WTC11 (cell line): ENCODE measurements at regions not wholly inside any gene's neighbourhood (a gene's known extent, or its start where the extent isn't known, plus 50 kb on each side); places are given as distances from the start of the nearest gene placed in this dataset.

ENCODE experiments used
- ATAC-seq: fragments of 200-7000 bp; cut with Tn5 transposase; 2 replicates; pipeline ENCODE4 v1.10.0; 2021; ENCODE audit warnings: mild to moderate bottlenecking, moderate library complexity
- CTCF ChIA-PET: fragments of 300-600 bp; sonication (Branson Sonifier 250); formaldehyde crosslinking; loops from one replicate; lab custom pipeline; 2021; ENCODE audit warnings: antibody characterized with exemption; lab: Charles Lee
- POLR2A ChIA-PET: fragments of 350-600 bp; sonication (Branson Sonifier 250); formaldehyde crosslinking; loops from one replicate; lab custom pipeline; 2021; ENCODE audit warnings: antibody characterized with exemption; lab: Charles Lee
- DNase-seq: peaks from one replicate; pipeline ENCODE4 v3.0.0; 2021; ENCODE audit warnings: low spot score
- H3K27ac Mint-ChIP-seq: 2 replicates; pipeline ENCODE4 v1.8.0; 2021; ENCODE audit warnings: mixed read lengths
- H3K27me3 Mint-ChIP-seq: 2 replicates; pipeline ENCODE4 v1.8.0; 2021; ENCODE audit warnings: low read depth, mild to moderate bottlenecking, moderate library complexity, mixed read lengths
- H3K36me3 Mint-ChIP-seq: 2 replicates; pipeline ENCODE4 v1.8.0; 2021; ENCODE audit warnings: mixed read lengths
- H3K4me1 Mint-ChIP-seq: 2 replicates; pipeline ENCODE4 v1.8.0; 2022; ENCODE audit warnings: mixed read lengths
- H3K4me3 Mint-ChIP-seq: 2 replicates; pipeline ENCODE4 v1.8.0; 2021; ENCODE audit warnings: mild to moderate bottlenecking, moderate library complexity, mixed read lengths
- H3K9me3 Mint-ChIP-seq: 2 replicates; pipeline ENCODE4 v1.8.0; 2021; ENCODE audit warnings: mixed read lengths
- ATF1 ChIP-seq: sonication (generic); formaldehyde crosslinking; IDR thresholded peaks from 2 replicates; pipeline ENCODE4 v1.8.1; 2023; ENCODE audit warnings: mild to moderate bottlenecking, moderate library complexity, missing genetic modification reagents
- EMX1 ChIP-seq: fragments of 250-450 bp; sonication (Bioruptor Pico); IDR thresholded peaks from 2 replicates; pipeline ENCODE4 v1.8.0; 2021; ENCODE audit warnings: mild to moderate bottlenecking
- FOXK1 ChIP-seq: sonication (generic); formaldehyde crosslinking; IDR thresholded peaks from 2 replicates; pipeline ENCODE4 v1.8.0; 2022; ENCODE audit warnings: mild to moderate bottlenecking, moderate library complexity, missing genetic modification reagents
- GTF2I ChIP-seq: fragments of 250-450 bp; sonication (Bioruptor Pico); conservative IDR thresholded peaks from 2 replicates; pipeline ENCODE4 v1.4.0; 2021; ENCODE audit warnings: mild to moderate bottlenecking
- MYBL2 ChIP-seq: sonication (generic); formaldehyde crosslinking; IDR thresholded peaks from 2 replicates; pipeline ENCODE4 v1.8.1; 2023; ENCODE audit warnings: mild to moderate bottlenecking, moderate library complexity, missing genetic modification reagents
- OVOL2 ChIP-seq: fragments of 250-450 bp; sonication (Bioruptor Pico); IDR thresholded peaks from 2 replicates; pipeline ENCODE4 v1.9.0; 2021; ENCODE audit warnings: mild to moderate bottlenecking, borderline replicate concordance
- PRRX2 ChIP-seq: fragments of 250-450 bp; sonication (Bioruptor Pico); IDR thresholded peaks from 2 replicates; pipeline ENCODE4 v1.8.0; 2021; ENCODE audit warnings: mild to moderate bottlenecking
- SMAD4 ChIP-seq: sonication (generic); formaldehyde crosslinking; IDR thresholded peaks from 2 replicates; pipeline ENCODE4 v1.8.0; 2022; ENCODE audit warnings: mild to moderate bottlenecking, missing genetic modification reagents
- SOX15 ChIP-seq: fragments of 250-450 bp; sonication (Bioruptor Pico); IDR thresholded peaks from 2 replicates; pipeline ENCODE4 v1.9.0; 2021; ENCODE audit warnings: mild to moderate bottlenecking
- ZNF121 ChIP-seq: sonication (generic); formaldehyde crosslinking; IDR thresholded peaks from 2 replicates; pipeline ENCODE4 v1.8.0; 2023; ENCODE audit warnings: missing genetic modification reagents
- ZNF138 ChIP-seq: sonication (generic); formaldehyde crosslinking; conservative IDR thresholded peaks from 2 replicates; pipeline ENCODE4 v1.8.1; 2022; ENCODE audit warnings: mild to moderate bottlenecking, moderate library complexity, missing genetic modification reagents
- ZNF219 ChIP-seq: sonication (generic); formaldehyde crosslinking; IDR thresholded peaks from 2 replicates; pipeline ENCODE4 v1.8.0; 2023; ENCODE audit warnings: missing genetic modification reagents, mild to moderate bottlenecking, borderline replicate concordance
- ZNF317 ChIP-seq: sonication (generic); formaldehyde crosslinking; IDR thresholded peaks from 2 replicates; pipeline ENCODE4 v1.8.1; 2023; ENCODE audit warnings: low read depth, mild to moderate bottlenecking, moderate library complexity, missing genetic modification reagents, borderline replicate concordance
- ZNF423 ChIP-seq: fragments of 250-450 bp; sonication (Bioruptor Pico); IDR thresholded peaks from 2 replicates; pipeline ENCODE4 v2.1.2; 2022; ENCODE audit warnings: mild to moderate bottlenecking, moderate library complexity
- TF ChIP-seq, protein P1 (sequence below): sonication (generic); formaldehyde crosslinking; IDR thresholded peaks from 2 replicates; pipeline ENCODE4 v1.8.1; 2022; ENCODE audit warnings: missing genetic modification reagents, borderline replicate concordance
- TF ChIP-seq, protein P2 (sequence below): sonication (generic); formaldehyde crosslinking; IDR thresholded peaks from 2 replicates; pipeline ENCODE4 v1.8.1; 2022; ENCODE audit warnings: mild to moderate bottlenecking, missing genetic modification reagents, moderate library complexity, borderline replicate concordance
- TF ChIP-seq, protein P3 (sequence below): sonication (generic); formaldehyde crosslinking; IDR thresholded peaks from 2 replicates; pipeline ENCODE4 v1.8.1; 2023; ENCODE audit warnings: mild to moderate bottlenecking, missing genetic modification reagents
- TF ChIP-seq, protein P4 (sequence below): sonication (generic); formaldehyde crosslinking; IDR thresholded peaks from 2 replicates; pipeline ENCODE4 v1.8.0; 2022; ENCODE audit warnings: mild to moderate bottlenecking, missing genetic modification reagents
- TF ChIP-seq, protein P5 (sequence below): sonication (generic); formaldehyde crosslinking; IDR thresholded peaks from 2 replicates; pipeline ENCODE4 v1.8.0; 2022; ENCODE audit warnings: mild to moderate bottlenecking, missing genetic modification reagents
- TF ChIP-seq, protein P6 (sequence below): sonication (generic); formaldehyde crosslinking; IDR thresholded peaks from 2 replicates; pipeline ENCODE4 v1.8.1; 2023; ENCODE audit warnings: mild to moderate bottlenecking, moderate library complexity, missing genetic modification reagents
- TF ChIP-seq, protein P7 (sequence below): sonication (generic); formaldehyde crosslinking; IDR thresholded peaks from 2 replicates; pipeline ENCODE4 v1.8.1; 2022; ENCODE audit warnings: low read depth, mild to moderate bottlenecking, moderate library complexity, missing genetic modification reagents, borderline replicate concordance

DNA sequence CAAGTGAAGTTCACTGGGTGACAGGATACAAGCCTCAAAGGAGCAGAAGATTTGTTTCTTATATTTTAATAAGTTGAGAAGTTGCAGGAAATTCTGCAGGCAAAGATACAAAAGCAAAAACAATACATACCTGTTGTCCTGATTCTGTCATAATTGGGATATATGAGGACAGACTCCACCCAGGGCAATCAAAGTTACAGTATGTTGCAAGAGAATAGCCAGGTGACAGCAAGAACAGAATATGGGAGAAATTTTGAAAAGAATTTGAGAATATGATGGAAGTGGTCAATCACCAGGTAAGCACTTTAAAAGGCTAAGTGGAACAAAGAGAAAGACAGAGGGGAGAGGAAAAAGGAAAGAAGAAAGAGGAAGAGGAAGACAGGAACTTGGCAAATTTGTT, 607.6 kb upstream of the ADGRL4 start:
- DNase-seq, result no peak
- CTCF ChIA-PET, result no interaction called here
- Mint-ChIP-seq H3K27me3 (no peaks in the 10 kb centered on the region), H3K4me1 (no peaks in the 10 kb centered on the region), H3K4me3 (no peak overlapping the region), H3K36me3 (no peaks in the 10 kb centered on the region)
- POLR2A ChIA-PET, result no interaction called here
- no peak for ATAC-seq
- TF ChIP-seq SOX15 (CRISPR knock-in tag) (no peak), MYBL2 (no peak), PRRX2 (CRISPR knock-in tag) (no peak), OVOL2 (CRISPR knock-in tag) (no peak), ZNF219 (CRISPR knock-in tag) (no peak)
- TF ChIP-seq, protein P1, sequence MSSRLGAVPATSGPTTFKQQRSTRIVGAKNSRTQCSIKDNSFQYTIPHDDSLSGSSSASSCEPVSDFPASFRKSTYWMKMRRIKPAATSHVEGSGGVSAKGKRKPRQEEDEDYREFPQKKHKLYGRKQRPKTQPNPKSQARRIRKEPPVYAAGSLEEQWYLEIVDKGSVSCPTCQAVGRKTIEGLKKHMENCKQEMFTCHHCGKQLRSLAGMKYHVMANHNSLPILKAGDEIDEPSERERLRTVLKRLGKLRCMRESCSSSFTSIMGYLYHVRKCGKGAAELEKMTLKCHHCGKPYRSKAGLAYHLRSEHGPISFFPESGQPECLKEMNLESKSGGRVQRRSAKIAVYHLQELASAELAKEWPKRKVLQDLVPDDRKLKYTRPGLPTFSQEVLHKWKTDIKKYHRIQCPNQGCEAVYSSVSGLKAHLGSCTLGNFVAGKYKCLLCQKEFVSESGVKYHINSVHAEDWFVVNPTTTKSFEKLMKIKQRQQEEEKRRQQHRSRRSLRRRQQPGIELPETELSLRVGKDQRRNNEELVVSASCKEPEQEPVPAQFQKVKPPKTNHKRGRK, result no peak
- TF ChIP-seq, protein P2, sequence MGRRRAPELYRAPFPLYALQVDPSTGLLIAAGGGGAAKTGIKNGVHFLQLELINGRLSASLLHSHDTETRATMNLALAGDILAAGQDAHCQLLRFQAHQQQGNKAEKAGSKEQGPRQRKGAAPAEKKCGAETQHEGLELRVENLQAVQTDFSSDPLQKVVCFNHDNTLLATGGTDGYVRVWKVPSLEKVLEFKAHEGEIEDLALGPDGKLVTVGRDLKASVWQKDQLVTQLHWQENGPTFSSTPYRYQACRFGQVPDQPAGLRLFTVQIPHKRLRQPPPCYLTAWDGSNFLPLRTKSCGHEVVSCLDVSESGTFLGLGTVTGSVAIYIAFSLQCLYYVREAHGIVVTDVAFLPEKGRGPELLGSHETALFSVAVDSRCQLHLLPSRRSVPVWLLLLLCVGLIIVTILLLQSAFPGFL (CRISPR knock-in tag), result no peak
- TF ChIP-seq, all 79 proteins: peak for 0
- peaks cover 14% of the 10 kb centered on the region for H3K9me3 Mint-ChIP-seq
- no peak overlapping the region for H3K27ac Mint-ChIP-seq

DNA sequence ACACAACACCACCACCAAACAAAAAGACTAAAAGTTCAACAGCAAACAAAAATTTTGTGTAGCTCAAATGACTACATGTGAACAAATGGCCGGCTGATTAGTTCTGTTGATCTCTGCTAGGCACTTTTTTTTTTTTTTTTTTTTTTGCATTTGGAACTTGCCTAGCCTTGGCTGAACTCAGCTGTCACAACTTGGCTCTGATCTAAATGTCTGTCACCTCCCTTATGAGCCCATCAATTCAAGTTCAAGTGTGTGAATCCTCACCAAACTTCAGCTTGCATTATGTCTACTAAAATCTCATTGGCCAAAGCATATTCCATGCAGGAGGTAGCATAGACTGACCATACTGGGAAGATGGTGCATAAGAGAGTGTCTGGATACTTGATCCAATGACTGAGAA, 606.5 kb upstream of the ADGRL4 start:
- H3K27ac Mint-ChIP-seq, result no peak overlapping the region
- H3K36me3 Mint-ChIP-seq, result no peaks in the 10 kb centered on the region
- H3K4me1 Mint-ChIP-seq, result no peaks in the 10 kb centered on the region
- ChIA-PET CTCF (no interaction called here), POLR2A (no interaction called here)
- no peaks in the 10 kb centered on the region for H3K27me3 Mint-ChIP-seq
- DNase-seq (no peak), ATAC-seq (no peak)
- TF ChIP-seq, protein P3, sequence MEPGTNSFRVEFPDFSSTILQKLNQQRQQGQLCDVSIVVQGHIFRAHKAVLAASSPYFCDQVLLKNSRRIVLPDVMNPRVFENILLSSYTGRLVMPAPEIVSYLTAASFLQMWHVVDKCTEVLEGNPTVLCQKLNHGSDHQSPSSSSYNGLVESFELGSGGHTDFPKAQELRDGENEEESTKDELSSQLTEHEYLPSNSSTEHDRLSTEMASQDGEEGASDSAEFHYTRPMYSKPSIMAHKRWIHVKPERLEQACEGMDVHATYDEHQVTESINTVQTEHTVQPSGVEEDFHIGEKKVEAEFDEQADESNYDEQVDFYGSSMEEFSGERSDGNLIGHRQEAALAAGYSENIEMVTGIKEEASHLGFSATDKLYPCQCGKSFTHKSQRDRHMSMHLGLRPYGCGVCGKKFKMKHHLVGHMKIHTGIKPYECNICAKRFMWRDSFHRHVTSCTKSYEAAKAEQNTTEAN (CRISPR knock-in tag), result no peak
- TF ChIP-seq, protein P1, result no peak
- no peak for TF ChIP-seq ZNF423 (CRISPR knock-in tag)
- no peak for TF ChIP-seq FOXK1
- TF ChIP-seq ZNF138 (CRISPR knock-in tag), result no peak
- no peak for TF ChIP-seq PRRX2 (CRISPR knock-in tag)
- TF ChIP-seq, protein P4, sequence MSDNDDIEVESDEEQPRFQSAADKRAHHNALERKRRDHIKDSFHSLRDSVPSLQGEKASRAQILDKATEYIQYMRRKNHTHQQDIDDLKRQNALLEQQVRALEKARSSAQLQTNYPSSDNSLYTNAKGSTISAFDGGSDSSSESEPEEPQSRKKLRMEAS (CRISPR knock-in tag), result no peak
- no peak for TF ChIP-seq EMX1
- TF ChIP-seq ZNF219 (CRISPR knock-in tag), result no peak
- no peak for TF ChIP-seq GTF2I (CRISPR knock-in tag)
- no peak for TF ChIP-seq SMAD4 (CRISPR knock-in tag)
- TF ChIP-seq, protein P5, sequence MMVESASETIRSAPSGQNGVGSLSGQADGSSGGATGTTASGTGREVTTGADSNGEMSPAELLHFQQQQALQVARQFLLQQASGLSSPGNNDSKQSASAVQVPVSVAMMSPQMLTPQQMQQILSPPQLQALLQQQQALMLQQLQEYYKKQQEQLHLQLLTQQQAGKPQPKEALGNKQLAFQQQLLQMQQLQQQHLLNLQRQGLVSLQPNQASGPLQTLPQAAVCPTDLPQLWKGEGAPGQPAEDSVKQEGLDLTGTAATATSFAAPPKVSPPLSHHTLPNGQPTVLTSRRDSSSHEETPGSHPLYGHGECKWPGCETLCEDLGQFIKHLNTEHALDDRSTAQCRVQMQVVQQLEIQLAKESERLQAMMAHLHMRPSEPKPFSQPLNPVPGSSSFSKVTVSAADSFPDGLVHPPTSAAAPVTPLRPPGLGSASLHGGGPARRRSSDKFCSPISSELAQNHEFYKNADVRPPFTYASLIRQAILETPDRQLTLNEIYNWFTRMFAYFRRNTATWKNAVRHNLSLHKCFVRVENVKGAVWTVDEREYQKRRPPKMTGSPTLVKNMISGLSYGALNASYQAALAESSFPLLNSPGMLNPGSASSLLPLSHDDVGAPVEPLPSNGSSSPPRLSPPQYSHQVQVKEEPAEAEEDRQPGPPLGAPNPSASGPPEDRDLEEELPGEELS (CRISPR knock-in tag), result no peak
- TF ChIP-seq ATF1, result no peak
- no peak for TF ChIP-seq ZNF317 (CRISPR knock-in tag)
- TF ChIP-seq, protein P6, sequence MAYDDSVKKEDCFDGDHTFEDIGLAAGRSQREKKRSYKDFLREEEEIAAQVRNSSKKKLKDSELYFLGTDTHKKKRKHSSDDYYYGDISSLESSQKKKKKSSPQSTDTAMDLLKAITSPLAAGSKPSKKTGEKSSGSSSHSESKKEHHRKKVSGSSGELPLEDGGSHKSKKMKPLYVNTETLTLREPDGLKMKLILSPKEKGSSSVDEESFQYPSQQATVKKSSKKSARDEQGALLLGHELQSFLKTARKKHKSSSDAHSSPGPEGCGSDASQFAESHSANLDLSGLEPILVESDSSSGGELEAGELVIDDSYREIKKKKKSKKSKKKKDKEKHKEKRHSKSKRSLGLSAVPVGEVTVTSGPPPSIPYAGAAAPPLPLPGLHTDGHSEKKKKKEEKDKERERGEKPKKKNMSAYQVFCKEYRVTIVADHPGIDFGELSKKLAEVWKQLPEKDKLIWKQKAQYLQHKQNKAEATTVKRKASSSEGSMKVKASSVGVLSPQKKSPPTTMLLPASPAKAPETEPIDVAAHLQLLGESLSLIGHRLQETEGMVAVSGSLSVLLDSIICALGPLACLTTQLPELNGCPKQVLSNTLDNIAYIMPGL, result no peak
- TF ChIP-seq ZNF121 (CRISPR knock-in tag), result no peak
- TF ChIP-seq, protein P7, sequence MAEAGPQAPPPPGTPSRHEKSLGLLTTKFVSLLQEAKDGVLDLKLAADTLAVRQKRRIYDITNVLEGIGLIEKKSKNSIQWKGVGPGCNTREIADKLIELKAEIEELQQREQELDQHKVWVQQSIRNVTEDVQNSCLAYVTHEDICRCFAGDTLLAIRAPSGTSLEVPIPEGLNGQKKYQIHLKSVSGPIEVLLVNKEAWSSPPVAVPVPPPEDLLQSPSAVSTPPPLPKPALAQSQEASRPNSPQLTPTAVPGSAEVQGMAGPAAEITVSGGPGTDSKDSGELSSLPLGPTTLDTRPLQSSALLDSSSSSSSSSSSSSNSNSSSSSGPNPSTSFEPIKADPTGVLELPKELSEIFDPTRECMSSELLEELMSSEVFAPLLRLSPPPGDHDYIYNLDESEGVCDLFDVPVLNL (CRISPR knock-in tag), result no peak
- H3K9me3 Mint-ChIP-seq, result peaks cover 14% of the 10 kb centered on the region
- H3K4me3 Mint-ChIP-seq, result no peak overlapping the region
